Uterus (tissue), 2 donors: ENCODE measurements at regions not wholly inside any gene's neighbourhood (a gene's known extent, or its start where the extent isn't known, plus 50 kb on each side); places are given as distances from the start of the nearest gene placed in this dataset.

ENCODE experiments used
- CTCF ChIP-seq, 4 experiments: fragments of 200-600 bp in 2 of 4; fragments of 450-650 bp in 2 of 4; sonication (generic) in 2 of 4; IDR thresholded peaks; one replicate each; pipeline ENCODE4 v1.5.1; 2016 to 2019; ENCODE audit warnings: antibody characterized with exemption in 4 of 4, mild to moderate bottlenecking in 2 of 4, moderate library complexity in 1 of 4
- POLR2A ChIP-seq, 2 donors: fragments of 450-650 bp; IDR thresholded peaks; one replicate each; pipeline ENCODE4 v1.6.1; 2016; ENCODE audit warnings: antibody characterized with exemption in 2 of 2, mild to moderate bottlenecking in 1 of 2, moderate library complexity in 1 of 2

GRCh38 chr18:40413160-40413559 is 1541.9 kb upstream of the PIK3C3 start:
- TF ChIP-seq CTCF (IDR thresholded peaks at IDR 0.05) (no peak), POLR2A (IDR thresholded peaks at IDR 0.05) (no peak)
